Lung (tissue), 11 donors: ENCODE measurements at regions not wholly inside any gene's neighbourhood (a gene's known extent, or its start where the extent isn't known, plus 50 kb on each side); places are given as distances from the start of the nearest gene placed in this dataset.

Experiments
- ATAC-seq: fragments of 200-7000 bp; cut with Tn5 transposase; one replicate; pipeline ENCODE4 v1.9.1; 2020; ENCODE audit warnings: moderate number of reproducible peaks; ENCODE audit not compliant: insufficient read depth, low FRiP score
- DNase-seq, 3 donors: peaks; one replicate each; pipeline ENCODE4 v3.0.0-alpha.2; 2013 to 2017
- H3K27ac ChIP-seq, 2 donors: one replicate each; pipeline ENCODE4 v1.5.1; 2013; ENCODE audit warnings: mild to moderate bottlenecking in 2 of 2, moderate library complexity in 2 of 2, control low read depth in 1 of 2, inconsistent platforms in 1 of 2, low read depth in 1 of 2, low read length in 1 of 2
- H3K27me3 ChIP-seq, 3 donors: one replicate each; pipeline ENCODE4 v1.5.1; 2013; ENCODE audit warnings: low read length in 2 of 3; ENCODE audit not compliant: control insufficient read depth in 3 of 3, insufficient read depth in 3 of 3
- H3K36me3 ChIP-seq, 4 donors: one replicate each; pipeline ENCODE4 v1.5.1; 2013; ENCODE audit warnings: low read length in 4 of 4, mild to moderate bottlenecking in 1 of 4, moderate library complexity in 1 of 4; ENCODE audit not compliant: control insufficient read depth in 4 of 4, insufficient read depth in 4 of 4
- H3K4me1 ChIP-seq, 5 donors: one replicate each; pipeline ENCODE4 v1.5.1; 2013; ENCODE audit warnings: low read length in 5 of 5, mild to moderate bottlenecking in 2 of 5, moderate library complexity in 1 of 5; ENCODE audit not compliant: control insufficient read depth in 5 of 5, insufficient read depth in 5 of 5
- H3K4me3 ChIP-seq: one replicate; pipeline ENCODE4 v1.5.1; 2013; ENCODE audit warnings: mild to moderate bottlenecking, control low read depth, moderate library complexity
- H3K9ac ChIP-seq, 2 donors: one replicate each; pipeline ENCODE4 v1.5.1; 2013; ENCODE audit warnings: low read length in 2 of 2, control low read depth in 1 of 2; ENCODE audit not compliant: insufficient read depth in 1 of 2
- H3K9me3 ChIP-seq, 4 donors: one replicate each; pipeline ENCODE4 v1.5.1; 2013; ENCODE audit warnings: low read length in 3 of 4, mild to moderate bottlenecking in 1 of 4, moderate library complexity in 1 of 4; ENCODE audit not compliant: control insufficient read depth in 4 of 4, insufficient read depth in 3 of 4
- CTCF ChIP-seq: IDR thresholded peaks from 2 replicates; pipeline ENCODE4 v1.5.1; 2012; ENCODE audit warnings: mild to moderate bottlenecking; ENCODE audit errors: control extremely low read depth, extremely low read depth
- WGBS, 2 donors: extraction: QIAGEN DNeasy Blood & Tissue Kit; methylation state at CpG; one replicate each; pipeline ENCODE4 v1.1.7; 2013; 5-methylcytosine and 5-hydroxymethylcytosine counted together
- donor health status: control.
- donor health status: control.
- donor health status: Bipolar disorder and iron deficiency.
- donor health status: healthy.
- donor health status: DM: yes; HTN: yes; CAD: no.

- Histone ChIP-seq H3K27me3 (no peaks in the 10 kb centered on the region), H3K9ac (no peak overlapping the region), H3K27ac (no peak overlapping the region), H3K4me1 (peaks cover 0 to 5% (median 0%) of the 10 kb centered on the region in 5 donors), H3K36me3 (no peaks in the 10 kb centered on the region), H3K4me3 (no peak overlapping the region), H3K9me3 (peaks cover 1 to 10% (median 4%) of the 10 kb centered on the region in 4 donors)
- 95 to 97% methylated on average over 2 of the region's 2 CpGs for WGBS, 2 donors
- no peak for TF ChIP-seq CTCF
- no peak for ATAC-seq
- DNase-seq = no peak
Measured at GRCh38 chr1:219265026-219265515, 91.4 kb downstream of the LYPLAL1 start.

- ATAC-seq (no peak), DNase-seq (peak in 1 of 3 donors; percentile 29)
- no peak overlapping the region for H3K4me3 ChIP-seq
- no peak overlapping the region for H3K27ac ChIP-seq
- no peak for TF ChIP-seq CTCF
- peaks cover 0 to 5% (median 0%) of the 10 kb centered on the region in 5 donors for H3K4me1 ChIP-seq
- H3K9ac ChIP-seq = no peak overlapping the region
- H3K9me3 ChIP-seq = peaks cover 1 to 10% (median 4%) of the 10 kb centered on the region in 4 donors
- no peaks in the 10 kb centered on the region for H3K27me3 ChIP-seq
- H3K36me3 ChIP-seq = no peaks in the 10 kb centered on the region
- WGBS, 2 donors = 73 to 74% methylated on average over 5 of the region's 5 CpGs
Measured at GRCh38 chr1:219264561-219264960, 90.9 kb downstream of the LYPLAL1 start.
